Esophagus (tissue), 2 donors: ENCODE measurements at regions not wholly inside any gene's neighbourhood (a gene's known extent, or its start where the extent isn't known, plus 50 kb on each side); places are given as distances from the start of the nearest gene placed in this dataset.

Experiments used
- H3K27ac ChIP-seq, 2 donors: one replicate each; pipeline ENCODE4 v1.5.1; 2013; ENCODE audit warnings: low read depth in 2 of 2, mild to moderate bottlenecking in 2 of 2, inconsistent platforms in 1 of 2, low read length in 1 of 2, moderate library complexity in 1 of 2
- H3K27me3 ChIP-seq, 2 donors: one replicate each; pipeline ENCODE4 v1.6.1; 2013; ENCODE audit warnings: low read length in 2 of 2, control low read depth in 1 of 2, mild to moderate bottlenecking in 1 of 2; ENCODE audit not compliant: insufficient read depth in 2 of 2, control insufficient read depth in 1 of 2
- H3K36me3 ChIP-seq, 2 donors: one replicate each; pipeline ENCODE4 v1.6.1; 2013; ENCODE audit warnings: low read length in 1 of 2; ENCODE audit not compliant: control insufficient read depth in 2 of 2, insufficient read depth in 2 of 2
- H3K4me1 ChIP-seq, 2 donors: one replicate each; pipeline ENCODE4 v1.6.1; 2013; ENCODE audit warnings: low read length in 1 of 2; ENCODE audit not compliant: control insufficient read depth in 2 of 2, insufficient read depth in 2 of 2
- H3K4me3 ChIP-seq, 2 donors: one replicate each; pipeline ENCODE4 v1.5.1; 2013; ENCODE audit warnings: low read length in 2 of 2, mild to moderate bottlenecking in 2 of 2, low read depth in 1 of 2, moderate library complexity in 1 of 2
- H3K9me3 ChIP-seq, 2 donors: one replicate each; pipeline ENCODE4 v1.6.1; 2013; ENCODE audit warnings: mild to moderate bottlenecking in 2 of 2, low read depth in 1 of 2, low read length in 1 of 2, moderate library complexity in 1 of 2; ENCODE audit not compliant: control insufficient read depth in 2 of 2, insufficient read depth in 1 of 2
- WGBS, 2 donors: extraction: QIAGEN DNeasy Blood & Tissue Kit; methylation state at CpG; one replicate each; pipeline ENCODE4 v1.1.7; 2013; 5-methylcytosine and 5-hydroxymethylcytosine counted together
- donor health status: healthy with polysubstance abuse.
- donor health status: Bipolar disorder and iron deficiency.

DNA sequence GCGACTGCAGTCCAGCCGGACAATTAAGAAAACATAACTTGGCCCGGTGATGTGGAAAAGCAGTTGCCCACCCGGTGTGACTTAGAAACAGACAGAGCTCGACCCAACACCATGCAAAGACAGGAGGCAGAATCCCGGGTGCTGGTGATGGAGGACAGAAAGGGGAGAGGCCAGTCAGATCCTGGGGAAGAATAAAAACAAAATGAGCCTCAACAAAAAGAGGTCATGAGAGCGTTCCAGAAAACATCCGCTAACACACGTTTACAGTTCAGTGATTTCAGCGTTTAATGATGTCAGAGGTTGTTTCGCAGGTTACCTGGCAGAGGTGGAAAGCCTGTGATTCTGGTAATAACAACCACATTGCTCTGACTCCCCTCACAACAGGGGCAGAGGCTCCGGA is 111.9 kb downstream of the OSR1 start:
- no peak overlapping the region for H3K4me3 ChIP-seq
- H3K9me3 ChIP-seq, result no peaks in the 10 kb centered on the region
- no peaks in the 10 kb centered on the region for H3K4me1 ChIP-seq
- no peaks in the 10 kb centered on the region for H3K27me3 ChIP-seq
- no peaks in the 10 kb centered on the region for H3K36me3 ChIP-seq
- no peak overlapping the region for H3K27ac ChIP-seq
- 79 to 81% methylated on average over 12 of the region's 12 CpGs for WGBS, 2 donors

DNA sequence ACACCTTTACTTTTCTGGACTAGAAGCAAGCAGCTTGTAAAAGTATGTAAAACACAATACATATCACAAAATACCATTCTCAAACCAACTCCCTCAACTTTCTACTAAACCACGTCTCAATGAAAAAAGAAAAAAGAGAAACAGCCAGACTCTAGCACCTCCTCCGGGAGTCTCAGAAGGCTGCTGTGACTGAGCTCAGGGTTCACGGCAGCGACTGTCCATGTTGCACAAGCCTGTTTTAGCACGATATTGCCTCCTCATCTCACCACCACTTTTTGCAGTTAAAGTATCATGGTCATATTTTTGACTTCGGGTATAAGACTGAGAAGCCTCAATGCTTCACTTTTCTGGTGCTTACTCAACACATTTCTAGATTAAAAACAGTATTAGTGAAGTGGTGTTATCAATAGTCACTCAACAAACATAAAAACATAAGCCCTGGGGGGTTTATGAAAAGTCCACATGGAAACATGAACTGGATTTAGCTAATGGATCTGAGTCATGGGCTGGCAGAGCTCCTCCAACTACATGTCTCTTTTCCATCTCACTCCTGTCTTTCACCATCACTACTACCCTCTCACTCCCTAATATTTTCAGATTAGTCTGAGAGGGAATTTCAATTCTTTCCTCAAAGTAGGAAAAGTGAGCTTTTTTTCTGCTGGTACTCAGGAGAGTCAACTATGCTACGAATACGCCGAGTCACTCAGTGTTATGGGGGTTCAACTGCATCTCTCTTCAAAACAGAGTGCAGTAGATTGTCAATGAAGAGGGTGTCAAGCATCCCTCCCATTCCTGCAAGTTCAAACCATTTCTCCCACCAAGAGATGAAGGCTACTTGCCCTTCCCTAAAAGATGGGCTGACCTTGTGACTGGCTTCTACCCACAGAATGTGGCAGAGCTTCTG is 113.7 kb downstream of the OSR1 start:
- 77 to 85% methylated on average over 9 of the region's 9 CpGs for WGBS, 2 donors

GRCh38 chr2:19238440-19239060 is 119.9 kb downstream of the OSR1 start:
- Histone ChIP-seq H3K27me3 (no peaks in the 10 kb centered on the region), H3K27ac (no peak overlapping the region), H3K4me1 (peaks cover 0 to 4% of the 10 kb centered on the region in 2 donors), H3K36me3 (no peaks in the 10 kb centered on the region), H3K9me3 (no peaks in the 10 kb centered on the region), H3K4me3 (no peak overlapping the region)
- WGBS, 2 donors, result 59 to 73% methylated on average over 8 of the region's 8 CpGs

More for the DNA sequence above, 113.7 kb downstream of the OSR1 start:
- Histone ChIP-seq H3K36me3 (no peaks in the 10 kb centered on the region), H3K27me3 (no peaks in the 10 kb centered on the region), H3K4me3 (no peak overlapping the region), H3K27ac (no peak overlapping the region), H3K9me3 (no peaks in the 10 kb centered on the region), H3K4me1 (no peaks in the 10 kb centered on the region)

DNA sequence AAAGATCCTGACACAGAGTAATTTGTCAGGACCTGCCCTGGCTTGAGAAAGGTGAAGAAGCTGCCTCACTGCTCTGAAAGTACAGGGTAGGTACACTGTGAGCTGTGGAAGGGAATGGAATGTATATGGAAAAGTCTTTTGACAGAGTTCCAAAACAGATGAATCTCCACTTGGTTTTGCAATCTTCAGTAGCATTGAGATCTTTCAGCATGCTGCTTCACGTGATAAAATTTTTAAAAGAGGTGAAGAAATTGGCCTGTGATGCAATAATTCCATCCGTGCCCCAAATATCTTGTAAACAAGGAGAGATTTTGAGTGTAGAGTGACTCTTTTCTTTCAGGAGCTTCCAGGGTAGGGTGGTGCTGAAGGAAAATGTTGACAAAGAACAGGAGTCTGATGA is 123.1 kb downstream of the OSR1 start:
- H3K4me1 ChIP-seq, result peaks cover 0 to 4% of the 10 kb centered on the region in 2 donors
- no peaks in the 10 kb centered on the region for H3K9me3 ChIP-seq
- 19 to 54% methylated on average over 2 of the region's 2 CpGs for WGBS, 2 donors
- peak overlapping the region in 1 of 2 donors; percentile 17 for H3K27ac ChIP-seq
- no peaks in the 10 kb centered on the region for H3K36me3 ChIP-seq
- no peak overlapping the region for H3K4me3 ChIP-seq
- no peaks in the 10 kb centered on the region for H3K27me3 ChIP-seq

DNA sequence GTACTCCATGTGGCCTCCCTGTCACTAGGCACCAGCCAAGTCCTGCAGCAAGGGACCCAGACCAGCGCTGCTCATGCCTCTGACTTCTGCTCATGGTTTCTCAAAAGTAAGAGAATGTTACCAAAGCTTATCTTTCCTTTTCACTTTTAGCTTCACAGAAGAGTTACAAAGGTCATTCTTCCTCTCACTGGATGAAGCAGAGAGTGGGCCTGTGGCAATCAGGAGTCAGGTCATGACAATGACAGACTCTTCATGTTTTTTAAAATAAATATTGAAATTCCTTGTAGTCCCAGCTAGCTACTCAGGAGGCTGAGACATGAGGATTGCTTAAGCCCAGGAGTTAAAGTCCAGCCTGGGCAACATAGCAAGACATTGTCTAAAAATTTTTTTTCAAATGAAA is 126.1 kb downstream of the OSR1 start:
- H3K9me3 ChIP-seq, result no peaks in the 10 kb centered on the region
- WGBS, 2 donors, result 90 to 94% methylated on average over 1 of the region's 1 CpG
- no peak overlapping the region for H3K27ac ChIP-seq
- no peak overlapping the region for H3K4me3 ChIP-seq
- H3K4me1 ChIP-seq, result peaks cover 0 to 7% of the 10 kb centered on the region in 2 donors
- H3K36me3 ChIP-seq, result no peaks in the 10 kb centered on the region
- H3K27me3 ChIP-seq, result no peaks in the 10 kb centered on the region

GRCh38 chr2:19231625-19232024 is 126.8 kb downstream of the OSR1 start:
- Histone ChIP-seq H3K27me3 (no peaks in the 10 kb centered on the region), H3K27ac (no peak overlapping the region), H3K4me1 (peaks cover 0 to 7% of the 10 kb centered on the region in 2 donors), H3K9me3 (no peaks in the 10 kb centered on the region), H3K4me3 (no peak overlapping the region), H3K36me3 (no peaks in the 10 kb centered on the region)
- 94 to 97% methylated on average over 2 of the region's 2 CpGs for WGBS, 2 donors

DNA sequence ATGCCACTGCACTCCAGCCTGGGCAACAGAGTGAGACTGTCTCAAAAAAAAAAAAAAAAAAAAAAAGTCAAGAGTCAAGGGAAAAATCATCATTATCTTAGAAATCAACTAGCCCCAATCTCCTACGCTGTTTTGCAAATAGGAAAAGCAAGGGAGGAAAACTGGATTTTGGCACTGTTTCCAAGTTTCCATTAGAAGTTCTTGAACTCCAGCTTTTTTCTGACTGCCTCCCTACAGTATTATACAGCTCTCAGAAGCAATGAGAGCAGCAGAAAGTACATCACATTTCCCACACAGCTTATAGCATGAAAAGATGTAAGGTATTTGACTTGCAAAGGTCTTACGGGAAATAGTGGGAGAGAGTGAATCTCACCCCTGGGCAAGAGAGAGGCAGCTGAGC is 127.8 kb downstream of the OSR1 start:
- H3K4me3 ChIP-seq, result no peak overlapping the region
- no peaks in the 10 kb centered on the region for H3K9me3 ChIP-seq
- H3K4me1 ChIP-seq, result peaks cover 0 to 5% of the 10 kb centered on the region in 2 donors
- H3K27me3 ChIP-seq, result no peaks in the 10 kb centered on the region
- H3K36me3 ChIP-seq, result no peaks in the 10 kb centered on the region
- WGBS, 2 donors, result 54 to 90% methylated on average over 2 of the region's 2 CpGs
- H3K27ac ChIP-seq, result no peak overlapping the region

DNA sequence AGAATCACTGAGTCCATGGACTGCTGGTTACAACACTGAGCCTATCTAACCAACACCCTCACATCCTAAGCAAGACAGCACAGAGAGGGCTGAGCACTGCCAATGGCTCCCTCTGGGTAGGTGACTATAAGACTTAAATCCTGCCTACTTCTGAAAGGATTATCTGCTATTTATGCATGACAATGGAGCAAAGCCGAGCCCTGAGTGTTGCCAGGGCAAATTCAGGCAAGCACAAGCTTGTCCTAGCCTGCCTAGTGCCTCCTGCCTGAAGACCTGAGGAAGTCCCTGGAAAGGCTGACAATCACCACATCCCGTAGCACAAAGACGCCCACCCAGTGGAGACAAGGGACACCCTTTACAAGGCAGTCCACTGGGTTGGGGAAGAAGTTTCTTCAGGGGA is 129.7 kb downstream of the OSR1 start:
- no peak overlapping the region for H3K4me3 ChIP-seq
- no peaks in the 10 kb centered on the region for H3K36me3 ChIP-seq
- H3K9me3 ChIP-seq, result no peaks in the 10 kb centered on the region
- no peaks in the 10 kb centered on the region for H3K27me3 ChIP-seq
- peaks cover 0 to 2% of the 10 kb centered on the region in 2 donors for H3K4me1 ChIP-seq
- WGBS, 2 donors, result 56 to 75% methylated on average over 3 of the region's 3 CpGs
- no peak overlapping the region for H3K27ac ChIP-seq

DNA sequence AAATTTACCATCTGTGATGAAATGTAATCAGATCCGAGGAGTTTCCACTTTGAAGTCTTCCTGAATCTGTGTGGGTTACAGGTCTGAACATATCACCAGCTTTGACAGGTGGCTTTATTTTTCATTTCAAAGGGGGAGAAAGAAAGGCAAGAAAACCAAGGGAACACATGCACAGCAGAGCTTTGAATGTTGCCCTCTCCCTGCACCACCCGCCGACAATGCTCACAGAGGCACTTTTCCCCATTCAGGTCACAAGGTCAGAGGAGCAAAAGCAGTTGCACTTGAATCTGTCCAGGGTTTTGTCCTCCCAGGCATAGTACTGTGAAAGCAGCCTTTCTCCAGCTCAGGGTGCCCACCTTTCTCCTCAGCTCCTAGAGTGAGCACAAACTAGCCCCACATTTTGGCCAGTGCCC is 130.2 kb downstream of the OSR1 start:
- H3K27me3 ChIP-seq, result no peaks in the 10 kb centered on the region
- WGBS, 2 donors, result 58 to 66% methylated on average over 3 of the region's 3 CpGs
- peaks cover 0 to 2% of the 10 kb centered on the region in 2 donors for H3K4me1 ChIP-seq
- no peak overlapping the region for H3K4me3 ChIP-seq
- H3K36me3 ChIP-seq, result no peaks in the 10 kb centered on the region
- H3K9me3 ChIP-seq, result no peaks in the 10 kb centered on the region
- no peak overlapping the region for H3K27ac ChIP-seq
